Subcutaneous abdominal adipose tissue (tissue), 5 donors: ENCODE measurements at regions not wholly inside any gene's neighbourhood (a gene's known extent, or its start where the extent isn't known, plus 50 kb on each side); places are given as distances from the start of the nearest gene placed in this dataset.

Experiments used
- H3K27ac ChIP-seq: one replicate; pipeline ENCODE4 v1.7.0; 2013; ENCODE audit warnings: low read depth, mild to moderate bottlenecking, inconsistent platforms, low read length, moderate library complexity
- H3K27me3 ChIP-seq, 5 donors: one replicate each; pipeline ENCODE4 v1.7.0; 2013; ENCODE audit warnings: low read length in 5 of 5, inconsistent platforms in 1 of 5; ENCODE audit not compliant: control insufficient read depth in 5 of 5, insufficient read depth in 4 of 5
- H3K36me3 ChIP-seq, 5 donors: one replicate each; pipeline ENCODE4 v1.7.0; 2013; ENCODE audit warnings: low read length in 5 of 5; ENCODE audit not compliant: control insufficient read depth in 5 of 5, insufficient read depth in 5 of 5
- H3K4me1 ChIP-seq, 5 donors: one replicate each; pipeline ENCODE4 v1.7.0; 2013; ENCODE audit warnings: low read length in 5 of 5, mild to moderate bottlenecking in 3 of 5, moderate library complexity in 1 of 5; ENCODE audit not compliant: control insufficient read depth in 5 of 5, insufficient read depth in 5 of 5
- H3K4me3 ChIP-seq, 5 donors: one replicate each; pipeline ENCODE4 v1.7.0; 2013; ENCODE audit warnings: low read length in 5 of 5, low read depth in 1 of 5
- H3K9ac ChIP-seq, 5 donors: one replicate each; pipeline ENCODE4 v1.7.0; 2013; ENCODE audit warnings: low read length in 5 of 5, mild to moderate bottlenecking in 4 of 5, moderate library complexity in 3 of 5
- H3K9me3 ChIP-seq, 5 donors: one replicate each; pipeline ENCODE4 v1.7.0; 2013; ENCODE audit warnings: low read length in 5 of 5; ENCODE audit not compliant: control insufficient read depth in 5 of 5
- donor health status: healthy.
- donor health status: healthy.
- donor health status: healthy.
- donor health status: healthy.
- donor health status: healthy.

DNA sequence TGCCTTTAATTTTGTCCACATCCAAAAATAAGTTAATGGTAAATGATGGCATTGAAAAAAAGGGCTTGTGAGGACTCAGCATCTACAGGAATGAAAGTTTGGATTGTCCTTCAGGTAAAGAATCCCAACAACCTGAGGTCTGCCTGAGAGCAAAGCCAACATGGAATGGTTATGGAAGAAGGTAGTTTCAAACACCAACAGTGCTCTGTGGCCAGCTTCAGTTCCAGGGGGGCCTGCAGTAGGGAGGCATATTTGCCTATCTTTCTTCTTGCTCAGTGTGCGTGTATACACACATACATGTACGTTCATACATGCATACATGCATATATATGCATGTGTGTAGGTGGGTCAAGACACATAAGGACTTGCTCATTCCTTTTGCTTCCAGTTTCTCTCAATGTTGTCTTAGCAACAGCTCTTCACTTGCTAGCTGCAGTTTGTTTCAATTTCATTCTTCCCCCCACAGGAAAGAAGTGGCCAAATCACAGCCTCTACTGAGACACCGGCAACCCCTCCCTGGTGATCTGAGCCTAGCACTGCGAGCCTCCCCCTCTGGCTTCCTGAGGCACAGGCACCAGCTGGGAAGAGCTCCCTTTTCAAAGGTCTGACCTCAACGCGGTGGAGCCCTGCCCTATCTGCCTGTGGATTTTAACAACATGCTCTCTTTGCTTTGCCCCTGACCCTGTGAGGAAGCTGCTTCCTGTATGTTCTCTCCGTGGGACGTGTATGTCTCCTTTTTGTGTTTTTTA is 146.2 kb downstream of the KLF13 start:
- H3K9ac ChIP-seq = peak overlapping the region in 1 of 5 donors; percentile 67
- no peaks in the 10 kb centered on the region for H3K36me3 ChIP-seq
- H3K27ac ChIP-seq = no peak overlapping the region
- H3K27me3 ChIP-seq = peaks cover 0 to 7% (median 0%) of the 10 kb centered on the region in 5 donors
- peaks cover 3 to 19% (median 10%) of the 10 kb centered on the region in 5 donors for H3K4me1 ChIP-seq
- peak overlapping the region in 1 of 5 donors; percentile 41 for H3K4me3 ChIP-seq
- H3K9me3 ChIP-seq = no peaks in the 10 kb centered on the region

- Histone ChIP-seq H3K27ac (no peak overlapping the region), H3K27me3 (peaks cover 0 to 7% (median 0%) of the 10 kb centered on the region in 5 donors), H3K36me3 (no peaks in the 10 kb centered on the region), H3K4me3 (peak overlapping the region in 1 of 5 donors; percentile 41), H3K9ac (peak overlapping the region in 1 of 5 donors; percentile 67), H3K9me3 (no peaks in the 10 kb centered on the region), H3K4me1 (peaks cover 3 to 19% (median 10%) of the 10 kb centered on the region in 5 donors)
These were observed 146.9 kb downstream of the KLF13 start for GRCh38 chr15:31473385-31474058.

DNA sequence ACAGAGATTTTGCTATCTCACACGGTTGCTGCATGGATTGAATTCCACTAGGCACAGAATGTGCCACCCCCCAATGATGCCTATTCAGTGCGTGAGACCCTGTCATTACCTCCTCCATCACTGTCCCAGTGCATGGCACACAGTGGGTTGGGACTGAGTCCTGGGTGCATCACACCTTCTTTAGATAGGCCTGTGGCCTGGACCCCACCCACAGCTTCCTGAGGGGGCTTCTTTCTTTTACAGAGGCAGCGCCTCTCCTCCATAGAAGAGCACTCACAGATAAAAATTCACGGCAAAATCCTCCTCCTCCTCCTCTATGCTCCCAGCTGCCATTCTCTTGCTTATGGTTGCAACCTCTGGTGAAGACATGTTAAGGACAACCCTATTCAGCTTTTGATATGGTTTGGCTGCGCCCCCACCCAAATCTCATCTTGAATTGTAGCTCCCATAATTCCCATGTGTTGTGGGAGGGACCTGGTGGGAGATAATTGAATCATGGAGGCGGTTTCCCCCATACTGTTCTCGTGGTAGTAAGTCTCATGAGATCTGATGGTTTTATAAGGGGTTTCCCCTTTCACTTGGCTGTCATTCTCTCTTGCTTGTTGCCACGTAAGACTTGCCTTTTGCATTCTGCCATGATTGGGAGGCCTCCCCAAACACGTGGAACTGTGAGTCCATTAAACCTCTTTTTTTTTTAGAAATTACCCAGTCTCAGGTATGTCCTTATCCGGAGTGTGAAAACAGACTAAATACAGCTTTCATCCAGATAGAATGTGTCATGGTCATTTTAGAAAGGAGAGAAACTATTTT is 147.6 kb downstream of the KLF13 start:
- no peak overlapping the region for H3K27ac ChIP-seq
- no peak overlapping the region for H3K4me3 ChIP-seq
- no peaks in the 10 kb centered on the region for H3K9me3 ChIP-seq

DNA sequence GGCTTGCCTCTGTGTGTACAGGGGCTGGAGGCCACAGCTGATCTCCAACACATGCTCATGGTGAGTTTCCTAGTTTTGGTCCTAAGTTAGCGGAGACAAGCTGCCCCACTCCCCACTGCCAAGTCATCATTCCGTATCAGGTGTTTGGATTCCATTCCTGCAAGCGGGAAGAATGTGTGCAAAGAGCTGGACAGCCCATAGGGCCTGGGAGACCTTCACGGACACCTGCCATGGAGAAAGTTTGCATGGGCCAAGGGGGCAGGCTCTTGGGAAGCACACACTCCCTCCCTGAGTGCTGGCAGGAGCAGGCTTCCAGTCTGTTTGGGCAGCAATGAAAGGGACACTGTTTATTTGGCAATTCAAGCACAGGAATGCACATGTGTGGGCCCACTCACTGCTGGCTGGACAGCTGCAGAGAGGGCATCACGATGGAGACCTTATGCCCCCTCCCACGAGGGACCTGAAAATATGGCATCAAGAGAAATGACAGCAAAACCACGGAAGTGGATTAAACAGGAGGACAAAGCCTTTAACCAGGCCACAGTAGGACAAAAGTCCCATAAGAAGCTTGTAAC is 149.7 kb downstream of the KLF13 start:
- Histone ChIP-seq H3K27ac (no peak overlapping the region), H3K9me3 (no peaks in the 10 kb centered on the region), H3K36me3 (no peaks in the 10 kb centered on the region), H3K4me1 (peaks cover 3 to 19% (median 10%) of the 10 kb centered on the region in 5 donors), H3K9ac (no peak overlapping the region), H3K27me3 (peaks cover 0 to 7% (median 0%) of the 10 kb centered on the region in 5 donors), H3K4me3 (no peak overlapping the region)

More for the DNA sequence above, 147.6 kb downstream of the KLF13 start:
- Histone ChIP-seq H3K9ac (no peak overlapping the region), H3K27me3 (peaks cover 0 to 7% (median 0%) of the 10 kb centered on the region in 5 donors), H3K36me3 (no peaks in the 10 kb centered on the region), H3K4me1 (peaks cover 3 to 19% (median 10%) of the 10 kb centered on the region in 5 donors)

DNA sequence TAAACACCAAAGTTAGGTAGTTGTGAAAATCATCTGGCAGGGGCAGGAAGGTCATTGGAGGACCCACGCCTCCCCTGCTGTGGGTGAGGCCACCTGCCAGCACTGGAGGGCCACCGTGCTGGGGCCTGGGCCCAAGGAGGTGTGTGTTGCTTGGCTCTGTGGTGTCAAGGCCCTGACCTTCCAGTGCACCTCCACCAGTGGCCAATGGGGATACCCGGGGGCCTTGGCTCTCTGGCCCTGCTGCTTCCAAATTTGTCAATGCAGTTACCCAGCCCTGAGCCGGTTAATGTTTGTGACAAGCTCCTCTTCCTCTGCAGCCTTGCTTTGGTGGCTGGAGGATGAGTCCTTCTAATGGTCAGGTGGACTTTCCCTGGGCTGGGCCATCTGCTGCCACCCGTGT is 150.2 kb downstream of the KLF13 start:
- peaks cover 0 to 9% (median 0%) of the 10 kb centered on the region in 5 donors for H3K27me3 ChIP-seq
- no peak overlapping the region for H3K4me3 ChIP-seq
- peaks cover 3 to 19% (median 10%) of the 10 kb centered on the region in 5 donors for H3K4me1 ChIP-seq
- H3K9ac ChIP-seq = no peak overlapping the region
- H3K27ac ChIP-seq = no peak overlapping the region
- H3K9me3 ChIP-seq = no peaks in the 10 kb centered on the region
- H3K36me3 ChIP-seq = no peaks in the 10 kb centered on the region

DNA sequence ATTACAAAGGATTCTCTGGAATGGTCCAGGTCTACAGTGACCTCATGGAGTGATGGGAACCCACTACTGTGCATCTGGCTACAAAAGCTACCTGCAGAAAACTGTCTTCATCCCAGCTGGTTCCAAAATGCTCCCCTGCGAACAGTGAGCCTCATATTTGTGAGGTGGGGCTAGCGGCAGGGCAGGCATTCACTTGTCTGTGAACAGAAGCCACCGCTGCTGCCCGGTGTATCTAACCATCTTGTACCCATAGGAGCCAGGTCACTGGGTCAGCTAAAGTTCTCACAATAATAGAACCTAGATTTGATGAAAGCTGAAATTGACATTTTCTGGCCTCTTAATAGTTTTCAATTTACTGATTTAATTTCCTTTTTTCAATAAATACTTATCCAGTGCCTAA is 150.7 kb downstream of the KLF13 start:
- Histone ChIP-seq H3K4me3 (no peak overlapping the region), H3K27ac (no peak overlapping the region), H3K4me1 (peaks cover 3 to 15% (median 10%) of the 10 kb centered on the region in 5 donors), H3K9me3 (no peaks in the 10 kb centered on the region), H3K9ac (no peak overlapping the region), H3K27me3 (peaks cover 3 to 13% (median 3%) of the 10 kb centered on the region in 5 donors), H3K36me3 (no peaks in the 10 kb centered on the region)

GRCh38 chr15:31477851-31478701 is 151.4 kb downstream of the KLF13 start:
- no peak overlapping the region for H3K4me3 ChIP-seq
- no peak overlapping the region for H3K27ac ChIP-seq
- no peaks in the 10 kb centered on the region for H3K9me3 ChIP-seq
- no peak overlapping the region for H3K9ac ChIP-seq
- peaks cover 7 to 19% (median 10%) of the 10 kb centered on the region in 5 donors for H3K27me3 ChIP-seq
- H3K36me3 ChIP-seq = no peaks in the 10 kb centered on the region
- peaks cover under 1 to 9% (median 4%) of the 10 kb centered on the region in 5 donors for H3K4me1 ChIP-seq

GRCh38 chr15:31478702-31479221 is 152.1 kb downstream of the KLF13 start:
- H3K9ac ChIP-seq = no peak overlapping the region
- H3K27ac ChIP-seq = no peak overlapping the region
- no peaks in the 10 kb centered on the region for H3K9me3 ChIP-seq
- peaks cover 7 to 14% (median 11%) of the 10 kb centered on the region in 5 donors for H3K27me3 ChIP-seq
- H3K36me3 ChIP-seq = no peaks in the 10 kb centered on the region
- H3K4me1 ChIP-seq = peaks cover 0 to 3% (median 0%) of the 10 kb centered on the region in 5 donors
- H3K4me3 ChIP-seq = no peak overlapping the region
